Mammary epithelial cell (primary cell): ENCODE measurements at regions not wholly inside any gene's neighbourhood (a gene's known extent, or its start where the extent isn't known, plus 50 kb on each side); places are given as distances from the start of the nearest gene placed in this dataset.

Source experiments
- CTCF ChIP-seq, 2 donors: IDR thresholded peaks in 1 of 2; conservative IDR thresholded peaks in 1 of 2; 2 replicates each; pipeline ENCODE4 v1.5.1; 2011 to 2012; ENCODE audit warnings: inconsistent platforms in 2 of 2, low read length in 2 of 2, mild to moderate bottlenecking in 2 of 2, control low read depth in 1 of 2, low read depth in 1 of 2; ENCODE audit not compliant: insufficient read depth in 1 of 2; ENCODE audit errors: extremely low read depth in 1 of 2
- EZH2 ChIP-seq: IDR thresholded peaks from 2 replicates; pipeline ENCODE4 v1.6.1; 2012; ENCODE audit warnings: low read length, inconsistent platforms, borderline replicate concordance

GRCh38 chr7:113705439-113705838, 213.4 kb downstream of the PPP1R3A start:
- no peak for TF ChIP-seq CTCF (conservative IDR thresholded peaks at IDR 0.05 in 1 of 2, IDR thresholded peaks at IDR 0.05 in 1 of 2; ENCODE audit: extremely low read depth in 1 of 2, insufficient read depth in 1 of 2, low read depth in 1 of 2, low read length in 2 of 2)
- no peak for TF ChIP-seq EZH2
